ENCODE measurements at regions not wholly inside any gene's neighbourhood (a gene's known extent, or its start where the extent isn't known, plus 50 kb on each side); places are given as distances from the start of the nearest gene placed in this dataset.

DNA sequence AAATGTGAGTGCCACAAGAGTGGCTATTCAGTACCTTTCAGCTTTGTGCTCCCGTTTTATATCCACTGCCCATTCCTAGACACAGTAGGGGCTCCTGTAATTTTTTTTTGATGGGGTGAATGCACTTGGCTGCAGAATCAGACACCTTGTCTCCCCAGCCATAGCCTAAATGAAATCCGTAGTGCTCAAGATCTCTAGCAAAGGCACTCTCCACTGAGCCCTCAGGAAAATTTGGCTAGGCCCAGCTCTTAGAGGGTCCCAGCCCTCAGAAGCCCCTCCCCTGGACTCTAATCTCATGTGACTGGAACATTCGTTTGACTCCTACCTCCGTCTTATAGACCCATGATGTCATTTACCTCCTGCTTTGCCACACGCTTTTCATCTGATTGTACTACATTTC lies 323.9 kb downstream of the SMAD2 start:
- Histone ChIP-seq H3K27ac (no peak overlapping the region), H4K20me1 (ENCODE audit: low read depth) (no peaks in the 10 kb centered on the region), H3K36me3 (no peaks in the 10 kb centered on the region), H3K27me3 (no peaks in the 10 kb centered on the region), H3K9me3 (ENCODE audit: low read depth) (peaks cover 3% of the 10 kb centered on the region), H3F3A (ENCODE audit: low read depth) (no peaks in the 10 kb centered on the region), H3K9ac (no peak overlapping the region), H3K79me2 (ENCODE audit: low read depth) (no peaks in the 10 kb centered on the region), H3K4me1 (no peaks in the 10 kb centered on the region), H2AFZ (replicated peaks) (no peak overlapping the region), H3K4me2 (no peak overlapping the region), H3K4me3 (no peak overlapping the region)
- H3K4me1 Mint-ChIP-seq, result no peaks in the 10 kb centered on the region
- DNase-seq (ENCODE audit: low spot score), result no peak
- H3K27me3 Mint-ChIP-seq (ENCODE audit: insufficient read depth, low read depth), result peaks cover 6% of the 10 kb centered on the region
- no peak for TF ChIP-seq EZH2 (IDR thresholded peaks at IDR 0.05)
- H3K9me3 Mint-ChIP-seq, result no peaks in the 10 kb centered on the region
- H3K4me3 Mint-ChIP-seq, result no peak overlapping the region
- H3K27ac Mint-ChIP-seq, result no peak overlapping the region
- no peaks in the 10 kb centered on the region for H3K36me3 Mint-ChIP-seq

DNA sequence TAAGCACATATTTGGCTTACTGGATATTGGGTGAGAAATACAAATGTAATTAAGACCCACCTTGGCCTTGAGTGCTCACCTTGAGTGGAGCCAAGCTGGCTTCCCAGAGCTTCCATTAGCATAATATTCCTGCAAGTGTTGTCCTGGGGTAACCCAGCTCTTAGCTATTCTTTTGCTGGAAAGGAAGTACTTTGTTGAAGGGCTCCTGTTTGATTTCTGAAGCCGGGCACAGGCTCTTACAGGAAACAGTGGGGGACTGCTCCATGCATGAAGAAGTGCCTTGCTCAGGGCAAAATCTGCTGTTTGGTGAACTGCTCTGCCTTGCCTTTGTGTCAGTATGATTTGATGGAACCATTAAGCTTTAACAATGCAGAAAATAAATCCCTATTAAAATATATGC lies 325.4 kb downstream of the SMAD2 start:
- Histone ChIP-seq H3K9ac (no peak overlapping the region), H3K4me1 (no peaks in the 10 kb centered on the region), H4K20me1 (ENCODE audit: low read depth) (no peaks in the 10 kb centered on the region), H3K9me3 (ENCODE audit: low read depth) (no peaks in the 10 kb centered on the region), H3K27ac (no peak overlapping the region), H2AFZ (replicated peaks) (no peak overlapping the region), H3F3A (ENCODE audit: low read depth) (no peaks in the 10 kb centered on the region), H3K79me2 (ENCODE audit: low read depth) (no peaks in the 10 kb centered on the region), H3K27me3 (no peaks in the 10 kb centered on the region), H3K36me3 (no peaks in the 10 kb centered on the region), H3K4me2 (no peak overlapping the region), H3K4me3 (no peak overlapping the region)
- TF ChIP-seq, protein P1, sequence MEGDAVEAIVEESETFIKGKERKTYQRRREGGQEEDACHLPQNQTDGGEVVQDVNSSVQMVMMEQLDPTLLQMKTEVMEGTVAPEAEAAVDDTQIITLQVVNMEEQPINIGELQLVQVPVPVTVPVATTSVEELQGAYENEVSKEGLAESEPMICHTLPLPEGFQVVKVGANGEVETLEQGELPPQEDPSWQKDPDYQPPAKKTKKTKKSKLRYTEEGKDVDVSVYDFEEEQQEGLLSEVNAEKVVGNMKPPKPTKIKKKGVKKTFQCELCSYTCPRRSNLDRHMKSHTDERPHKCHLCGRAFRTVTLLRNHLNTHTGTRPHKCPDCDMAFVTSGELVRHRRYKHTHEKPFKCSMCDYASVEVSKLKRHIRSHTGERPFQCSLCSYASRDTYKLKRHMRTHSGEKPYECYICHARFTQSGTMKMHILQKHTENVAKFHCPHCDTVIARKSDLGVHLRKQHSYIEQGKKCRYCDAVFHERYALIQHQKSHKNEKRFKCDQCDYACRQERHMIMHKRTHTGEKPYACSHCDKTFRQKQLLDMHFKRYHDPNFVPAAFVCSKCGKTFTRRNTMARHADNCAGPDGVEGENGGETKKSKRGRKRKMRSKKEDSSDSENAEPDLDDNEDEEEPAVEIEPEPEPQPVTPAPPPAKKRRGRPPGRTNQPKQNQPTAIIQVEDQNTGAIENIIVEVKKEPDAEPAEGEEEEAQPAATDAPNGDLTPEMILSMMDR (IDR thresholded peaks at IDR 0.05), result no peak
- no peak for TF ChIP-seq EZH2 (IDR thresholded peaks at IDR 0.05)
- no peak for TF ChIP-seq EZH2phosphoT487 (IDR thresholded peaks at IDR 0.05)
- Mint-ChIP-seq H3K4me1 (no peaks in the 10 kb centered on the region), H3K9me3 (no peaks in the 10 kb centered on the region), H3K27me3 (ENCODE audit: insufficient read depth, low read depth) (peaks cover 6% of the 10 kb centered on the region), H3K4me3 (no peak overlapping the region), H3K36me3 (no peaks in the 10 kb centered on the region), H3K27ac (no peak overlapping the region)
- no peak for DNase-seq (ENCODE audit: low spot score)

DNA sequence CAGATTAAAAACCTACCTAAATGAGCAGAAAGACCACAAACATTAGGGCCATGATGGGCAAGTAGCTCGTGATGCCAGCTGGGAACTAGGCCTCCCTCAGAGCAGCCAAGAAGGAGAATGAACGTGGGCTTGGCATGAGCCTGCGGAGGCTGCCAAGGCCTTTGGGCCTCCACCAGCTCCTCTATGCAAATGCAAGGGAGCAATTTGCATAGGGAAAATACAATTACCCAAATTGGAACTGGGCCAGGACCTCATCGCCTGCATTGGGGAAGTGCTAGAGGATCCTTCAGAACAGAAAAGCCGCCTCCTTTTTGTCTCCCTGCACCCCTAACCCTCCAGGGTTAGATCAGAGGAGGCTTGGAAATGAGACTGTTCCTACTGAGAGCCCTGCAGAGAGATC lies 326.4 kb downstream of the SMAD2 start:
- H3K4me2 ChIP-seq, result no peak overlapping the region
- H3K9ac ChIP-seq, result no peak overlapping the region
- no peaks in the 10 kb centered on the region for H3K27me3 ChIP-seq
- no peaks in the 10 kb centered on the region for H3K9me3 ChIP-seq (ENCODE audit: low read depth)
- H3K4me3 ChIP-seq, result no peak overlapping the region
- no peak overlapping the region for H2AFZ ChIP-seq (replicated peaks)
- H3K36me3 ChIP-seq, result no peaks in the 10 kb centered on the region
- Mint-ChIP-seq H3K9me3 (no peaks in the 10 kb centered on the region), H3K27me3 (ENCODE audit: insufficient read depth, low read depth) (peaks cover 6% of the 10 kb centered on the region), H3K36me3 (no peaks in the 10 kb centered on the region), H3K27ac (no peak overlapping the region), H3K4me1 (no peaks in the 10 kb centered on the region), H3K4me3 (no peak overlapping the region)
- TF ChIP-seq EZH2 (IDR thresholded peaks at IDR 0.05) (no peak), EZH2phosphoT487 (IDR thresholded peaks at IDR 0.05) (no peak)
- TF ChIP-seq, protein P1 (IDR thresholded peaks at IDR 0.05), result no peak
- no peak for DNase-seq (ENCODE audit: low spot score)
- no peaks in the 10 kb centered on the region for H3K4me1 ChIP-seq
- no peaks in the 10 kb centered on the region for H4K20me1 ChIP-seq (ENCODE audit: low read depth)
- H3K27ac ChIP-seq, result no peak overlapping the region
- no peaks in the 10 kb centered on the region for H3F3A ChIP-seq (ENCODE audit: low read depth)
- no peaks in the 10 kb centered on the region for H3K79me2 ChIP-seq (ENCODE audit: low read depth)

DNA sequence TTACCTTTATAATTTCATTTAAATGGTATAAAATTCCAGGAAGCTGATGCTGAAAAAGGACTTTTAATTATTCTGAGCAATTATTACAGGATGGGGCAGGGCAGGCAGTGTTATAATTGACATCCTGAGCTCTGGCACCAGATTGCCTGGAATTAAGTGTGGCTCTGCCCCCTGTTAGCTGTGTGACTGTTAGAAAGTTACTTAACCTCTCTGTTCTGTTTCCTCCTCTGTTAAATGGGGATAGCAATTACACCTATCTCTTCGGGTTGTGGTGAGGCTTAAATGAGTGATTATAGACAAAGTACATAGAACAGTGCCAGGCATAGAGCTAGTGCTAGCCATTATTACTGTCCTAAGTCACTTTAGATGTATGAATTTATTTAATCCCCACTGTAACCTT lies 327.3 kb downstream of the SMAD2 start:
- no peaks in the 10 kb centered on the region for H3K4me1 Mint-ChIP-seq
- no peaks in the 10 kb centered on the region for H3K9me3 Mint-ChIP-seq
- H3K36me3 Mint-ChIP-seq, result no peaks in the 10 kb centered on the region
- no peak overlapping the region for H3K4me3 Mint-ChIP-seq
- Histone ChIP-seq H3K27me3 (no peaks in the 10 kb centered on the region), H4K20me1 (ENCODE audit: low read depth) (no peaks in the 10 kb centered on the region), H3K4me2 (no peak overlapping the region), H3K4me1 (no peaks in the 10 kb centered on the region), H3K4me3 (no peak overlapping the region), H3K36me3 (no peaks in the 10 kb centered on the region), H3K27ac (no peak overlapping the region), H3K9me3 (ENCODE audit: low read depth) (no peaks in the 10 kb centered on the region), H2AFZ (replicated peaks) (no peak overlapping the region), H3K9ac (no peak overlapping the region), H3K79me2 (ENCODE audit: low read depth) (no peaks in the 10 kb centered on the region), H3F3A (ENCODE audit: low read depth) (no peaks in the 10 kb centered on the region)
- H3K27ac Mint-ChIP-seq, result no peak overlapping the region
- TF ChIP-seq, protein P1 (IDR thresholded peaks at IDR 0.05), result no peak
- TF ChIP-seq EZH2phosphoT487 (IDR thresholded peaks at IDR 0.05), result no peak
- DNase-seq (ENCODE audit: low spot score), result no peak
- peaks cover 6% of the 10 kb centered on the region for H3K27me3 Mint-ChIP-seq (ENCODE audit: insufficient read depth, low read depth)
